HepG2 (cell line): ENCODE measurements at regions not wholly inside any gene's neighbourhood (a gene's known extent, or its start where the extent isn't known, plus 50 kb on each side); places are given as distances from the start of the nearest gene placed in this dataset.

Experiments used
- ELF4 ChIP-seq: sonication (generic); formaldehyde crosslinking; IDR thresholded peaks from 2 replicates; pipeline ENCODE4 v1.5.0; 2020; ENCODE audit warnings: missing genetic modification reagents, mild to moderate bottlenecking, moderate library complexity, borderline replicate concordance
- FOXK1 ChIP-seq: sonication (generic); formaldehyde crosslinking; IDR thresholded peaks from 2 replicates; pipeline ENCODE4 v1.4.0; 2020; ENCODE audit warnings: low read depth, missing genetic modification reagents, borderline replicate concordance
- FOXK2 ChIP-seq: fragments of 450-650 bp; IDR thresholded peaks from 2 replicates; pipeline ENCODE4 v1.6.1; 2016
- MXI1 ChIP-seq: IDR thresholded peaks from 3 replicates; pipeline ENCODE4 v1.6.1; 2012; ENCODE audit warnings: low read depth, low read length, inconsistent platforms, borderline replicate concordance
- RAD21 ChIP-seq: fragments of 450-650 bp; formaldehyde crosslinking; IDR thresholded peaks from 2 replicates; pipeline ENCODE4 v1.5.0; 2020; ENCODE audit warnings: mild to moderate bottlenecking
- ZNF431 ChIP-seq: sonication (generic); formaldehyde crosslinking; IDR thresholded peaks from 2 replicates; pipeline ENCODE4 v1.9.0; 2022; ENCODE audit warnings: missing genetic modification reagents, low read depth, mild to moderate bottlenecking, borderline replicate concordance
- ZNF562 ChIP-seq: sonication (generic); formaldehyde crosslinking; IDR thresholded peaks from 2 replicates; pipeline ENCODE4 v1.8.0; 2022; ENCODE audit warnings: missing genetic modification reagents, borderline replicate concordance
- TF ChIP-seq, protein P1 (sequence below): sonication (generic); formaldehyde crosslinking; IDR thresholded peaks from 2 replicates; pipeline ENCODE4 v1.5.0; 2020; ENCODE audit warnings: mild to moderate bottlenecking, missing genetic modification reagents, moderate library complexity

DNA sequence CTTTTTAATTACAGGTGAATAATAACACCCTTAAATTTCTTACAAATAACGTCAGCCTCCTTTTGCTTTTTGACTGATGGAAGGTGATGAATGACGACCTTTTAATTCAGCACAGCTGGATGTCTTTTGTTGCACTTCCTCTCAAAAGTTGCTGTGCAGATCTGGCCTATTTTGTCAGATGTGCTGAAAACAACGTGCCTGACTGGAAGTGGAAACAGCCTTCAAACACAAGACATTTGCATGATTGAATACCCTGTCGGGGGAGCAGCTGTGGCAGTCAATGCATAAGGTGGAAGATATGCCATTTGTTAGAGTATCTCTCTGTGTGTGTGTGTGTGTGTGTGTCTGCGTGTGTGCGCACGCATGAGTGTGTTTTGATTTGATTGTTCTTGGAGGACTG is 579.7 kb downstream of the SPRY1 start:
- TF ChIP-seq, protein P1, sequence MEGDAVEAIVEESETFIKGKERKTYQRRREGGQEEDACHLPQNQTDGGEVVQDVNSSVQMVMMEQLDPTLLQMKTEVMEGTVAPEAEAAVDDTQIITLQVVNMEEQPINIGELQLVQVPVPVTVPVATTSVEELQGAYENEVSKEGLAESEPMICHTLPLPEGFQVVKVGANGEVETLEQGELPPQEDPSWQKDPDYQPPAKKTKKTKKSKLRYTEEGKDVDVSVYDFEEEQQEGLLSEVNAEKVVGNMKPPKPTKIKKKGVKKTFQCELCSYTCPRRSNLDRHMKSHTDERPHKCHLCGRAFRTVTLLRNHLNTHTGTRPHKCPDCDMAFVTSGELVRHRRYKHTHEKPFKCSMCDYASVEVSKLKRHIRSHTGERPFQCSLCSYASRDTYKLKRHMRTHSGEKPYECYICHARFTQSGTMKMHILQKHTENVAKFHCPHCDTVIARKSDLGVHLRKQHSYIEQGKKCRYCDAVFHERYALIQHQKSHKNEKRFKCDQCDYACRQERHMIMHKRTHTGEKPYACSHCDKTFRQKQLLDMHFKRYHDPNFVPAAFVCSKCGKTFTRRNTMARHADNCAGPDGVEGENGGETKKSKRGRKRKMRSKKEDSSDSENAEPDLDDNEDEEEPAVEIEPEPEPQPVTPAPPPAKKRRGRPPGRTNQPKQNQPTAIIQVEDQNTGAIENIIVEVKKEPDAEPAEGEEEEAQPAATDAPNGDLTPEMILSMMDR (CRISPR knock-in tag), result no peak
- TF ChIP-seq ELF4 (no peak), RAD21 (CRISPR knock-in tag) (no peak), FOXK2 (no peak), MXI1 (no peak), ZNF562 (CRISPR knock-in tag) (no peak), ZNF431 (CRISPR knock-in tag) (no peak), FOXK1 (no peak)
